Stimulated activated CD4-positive, alpha-beta T cell treated with anti-CD3 and anti-CD28 coated beads, Interleukin-1b, Interleukin-23, amount 100 ng/mL, for 1 hour (primary cell): ENCODE measurements at regions not wholly inside any gene's neighbourhood (a gene's known extent, or its start where the extent isn't known, plus 50 kb on each side); places are given as distances from the start of the nearest gene placed in this dataset.
A peak's percentile ranks its signal among the peaks of the same experiment; 100 is the strongest.

Experiments
- DNase-seq, 2 donors: peaks; one replicate each; pipeline ENCODE4 v3.0.0-alpha.2; 2020; ENCODE audit warnings: low read depth in 2 of 2

GRCh38 chr6:138692058-138692977 lies 81.3 kb upstream of the CCDC28A start:
- DNase-seq = peak in 1 of 2 donors; percentile 34

GRCh38 chr6:138692978-138693909 lies 80.3 kb upstream of the CCDC28A start:
- no peak for DNase-seq

- DNase-seq = no peak
These were observed 78.4 kb upstream of the CCDC28A start for GRCh38 chr6:138695193-138695592.

- DNase-seq = no peak
These were observed 59.1 kb upstream of the CCDC28A start for GRCh38 chr6:138714493-138714892.

GRCh38 chr6:138716013-138716412 lies 57.6 kb upstream of the CCDC28A start:
- DNase-seq = no peak

GRCh38 chr6:138716971-138717665 lies 56.5 kb upstream of the CCDC28A start:
- DNase-seq = no peak

- no peak for DNase-seq
These were observed 54.4 kb upstream of the CCDC28A start for GRCh38 chr6:138719011-138719635.

GRCh38 chr6:138719744-138720143 lies 53.8 kb upstream of the CCDC28A start:
- DNase-seq = no peak

GRCh38 chr6:138722425-138723371 lies 50.9 kb upstream of the CCDC28A start:
- no peak for DNase-seq
